ENCODE measurements at regions not wholly inside any gene's neighbourhood (a gene's known extent, or its start where the extent isn't known, plus 50 kb on each side); places are given as distances from the start of the nearest gene placed in this dataset.

- no peak for TF ChIP-seq CTCF (IDR thresholded peaks at IDR 0.05; ENCODE audit: low read length)
- TF ChIP-seq EZH2 (IDR thresholded peaks at IDR 0.05; ENCODE audit: borderline replicate concordance, low read length) = no peak
Measured at GRCh38 chr15:46644501-46645481, 1010.0 kb downstream of the SQOR start.
